ENCODE measurements at regions not wholly inside any gene's neighbourhood (a gene's known extent, or its start where the extent isn't known, plus 50 kb on each side); places are given as distances from the start of the nearest gene placed in this dataset.

- Mint-ChIP-seq H3K4me3 (no peak overlapping the region), H3K9me3 (no peaks in the 10 kb centered on the region), H3K4me1 (ENCODE audit: low read depth) (no peaks in the 10 kb centered on the region), H3K27me3 (peaks cover 22% of the 10 kb centered on the region), H3K36me3 (ENCODE audit: low read depth) (no peaks in the 10 kb centered on the region), H3K27ac (no peak overlapping the region)
- no peak overlapping the region for H3K4me3 ChIP-seq (ENCODE audit: low read length)
- ATAC-seq (ENCODE audit: poor library complexity) (no peak), DNase-seq (no peak)
- H3K36me3 ChIP-seq (ENCODE audit: insufficient read depth, low read length) = no peaks in the 10 kb centered on the region
- intact Hi-C loops (cut with DNase I, micrococcal nuclease) = no loop called here
- H3K27me3 ChIP-seq (ENCODE audit: control insufficient read depth in 1 of 2, insufficient read depth in 2 of 2, low read length in 2 of 2) = peaks cover 0 to 7% of the 10 kb centered on the region in 2 experiments
- ChIA-PET CTCF (no interaction called here), POLR2A (no interaction called here)
- TF ChIP-seq CTCF (IDR thresholded peaks at IDR 0.05) = no peak
- peaks cover 3% of the 10 kb centered on the region for H3K4me1 ChIP-seq (ENCODE audit: insufficient read depth, low read length)
- no peaks in the 10 kb centered on the region for H3K9me3 ChIP-seq (ENCODE audit: control insufficient read depth in 1 of 2, insufficient read depth in 1 of 2, low read length in 2 of 2)
- no peak overlapping the region for H3K27ac ChIP-seq (ENCODE audit: low read depth in 1 of 2, low read length in 2 of 2)
Observed at GRCh38 chr10:10852464-10852863, 165.2 kb upstream of the CELF2 start.

DNA sequence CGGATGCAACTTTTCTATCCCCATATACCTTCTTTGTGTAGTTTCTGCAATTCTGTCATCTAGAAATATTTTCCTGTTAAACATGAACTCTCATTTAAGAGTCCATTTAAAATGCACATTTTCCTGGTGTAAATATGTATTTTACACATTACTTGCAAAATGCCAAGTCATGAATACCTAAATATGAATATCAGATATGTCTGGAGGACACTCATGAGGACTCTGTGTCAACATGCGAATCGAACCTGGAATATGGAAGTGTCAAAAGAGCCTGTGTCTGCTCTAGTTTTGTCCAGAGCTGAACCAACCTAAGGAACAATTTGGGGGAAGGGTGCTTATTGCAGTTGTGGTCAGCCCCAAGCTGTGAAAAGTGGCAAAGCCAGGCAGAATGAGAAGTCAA lies 163.7 kb upstream of the CELF2 start:
- peaks cover 16% of the 10 kb centered on the region for H3K27me3 Mint-ChIP-seq
- no peaks in the 10 kb centered on the region for H3K36me3 Mint-ChIP-seq (ENCODE audit: low read depth)
- TF ChIP-seq CTCF (IDR thresholded peaks at IDR 0.05) = no peak
- H3K4me1 Mint-ChIP-seq (ENCODE audit: low read depth) = no peaks in the 10 kb centered on the region
- ChIA-PET POLR2A (no interaction called here), CTCF (no interaction called here)
- Histone ChIP-seq H3K27ac (ENCODE audit: low read depth in 1 of 2, low read length in 2 of 2) (no peak overlapping the region), H3K4me1 (ENCODE audit: insufficient read depth, low read length) (peaks cover 3% of the 10 kb centered on the region), H3K4me3 (ENCODE audit: low read length) (no peak overlapping the region), H3K9me3 (ENCODE audit: control insufficient read depth in 1 of 2, insufficient read depth in 1 of 2, low read length in 2 of 2) (no peaks in the 10 kb centered on the region), H3K27me3 (ENCODE audit: control insufficient read depth in 1 of 2, insufficient read depth in 2 of 2, low read length in 2 of 2) (peaks cover 0 to 7% of the 10 kb centered on the region in 2 experiments), H3K36me3 (ENCODE audit: insufficient read depth, low read length) (no peaks in the 10 kb centered on the region)
- DNase-seq = no peak
- no peak for ATAC-seq (ENCODE audit: poor library complexity)
- no peaks in the 10 kb centered on the region for H3K9me3 Mint-ChIP-seq
- H3K4me3 Mint-ChIP-seq = no peak overlapping the region
- no peak overlapping the region for H3K27ac Mint-ChIP-seq
- intact Hi-C loops (cut with DNase I, micrococcal nuclease) = no loop called here

- ChIA-PET CTCF (no interaction called here), POLR2A (no interaction called here)
- intact Hi-C loops (cut with DNase I, micrococcal nuclease) = no loop called here
- H3K4me1 ChIP-seq (ENCODE audit: insufficient read depth, low read length) = peaks cover 3% of the 10 kb centered on the region
- no peaks in the 10 kb centered on the region for H3K9me3 ChIP-seq (ENCODE audit: control insufficient read depth in 1 of 2, insufficient read depth in 1 of 2, low read length in 2 of 2)
- H3K27ac ChIP-seq (ENCODE audit: low read depth in 1 of 2, low read length in 2 of 2) = no peak overlapping the region
- no peak overlapping the region for H3K4me3 ChIP-seq (ENCODE audit: low read length)
- no peak for DNase-seq
- no peak for ATAC-seq (ENCODE audit: poor library complexity)
- no peak for TF ChIP-seq CTCF (IDR thresholded peaks at IDR 0.05)
- no peaks in the 10 kb centered on the region for H3K9me3 Mint-ChIP-seq
- H3K36me3 Mint-ChIP-seq (ENCODE audit: low read depth) = no peaks in the 10 kb centered on the region
- peaks cover 16% of the 10 kb centered on the region for H3K27me3 Mint-ChIP-seq
- H3K27ac Mint-ChIP-seq = no peak overlapping the region
- H3K27me3 ChIP-seq (ENCODE audit: control insufficient read depth in 1 of 2, insufficient read depth in 2 of 2, low read length in 2 of 2) = peaks cover 0 to 7% of the 10 kb centered on the region in 2 experiments
- H3K4me1 Mint-ChIP-seq (ENCODE audit: low read depth) = no peaks in the 10 kb centered on the region
- no peak overlapping the region for H3K4me3 Mint-ChIP-seq
- no peaks in the 10 kb centered on the region for H3K36me3 ChIP-seq (ENCODE audit: insufficient read depth, low read length)
Observed at GRCh38 chr10:10854725-10855124, 162.9 kb upstream of the CELF2 start.

Measured in CD4-positive, alpha-beta T cell (primary cell).